ENCODE measurements at regions not wholly inside any gene's neighbourhood (a gene's known extent, or its start where the extent isn't known, plus 50 kb on each side); places are given as distances from the start of the nearest gene placed in this dataset.

DNA sequence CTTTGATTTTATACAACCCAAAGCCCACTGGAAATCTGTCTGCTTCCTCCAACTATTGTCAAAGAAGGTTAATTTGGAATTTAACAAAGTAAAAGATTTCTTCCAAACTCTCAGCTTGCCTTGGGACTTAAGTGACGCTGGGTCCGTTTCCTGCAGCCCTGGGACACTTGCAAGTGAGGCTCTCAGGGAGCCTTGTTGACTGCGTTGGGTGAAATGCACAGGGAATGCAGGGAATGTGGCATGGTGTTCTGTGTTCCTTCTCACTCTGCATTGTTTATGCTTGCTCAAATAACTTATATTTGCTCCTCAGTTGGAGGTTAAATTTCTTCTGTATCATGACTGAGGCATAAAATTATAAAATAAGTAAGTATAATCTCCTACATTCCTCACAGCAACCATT, 60.9 kb upstream of the TJP1 start:
- TF ChIP-seq EZH2 (IDR thresholded peaks at IDR 0.05; ENCODE audit: insufficient read depth, low read length) = no peak
- TF ChIP-seq, protein P1, sequence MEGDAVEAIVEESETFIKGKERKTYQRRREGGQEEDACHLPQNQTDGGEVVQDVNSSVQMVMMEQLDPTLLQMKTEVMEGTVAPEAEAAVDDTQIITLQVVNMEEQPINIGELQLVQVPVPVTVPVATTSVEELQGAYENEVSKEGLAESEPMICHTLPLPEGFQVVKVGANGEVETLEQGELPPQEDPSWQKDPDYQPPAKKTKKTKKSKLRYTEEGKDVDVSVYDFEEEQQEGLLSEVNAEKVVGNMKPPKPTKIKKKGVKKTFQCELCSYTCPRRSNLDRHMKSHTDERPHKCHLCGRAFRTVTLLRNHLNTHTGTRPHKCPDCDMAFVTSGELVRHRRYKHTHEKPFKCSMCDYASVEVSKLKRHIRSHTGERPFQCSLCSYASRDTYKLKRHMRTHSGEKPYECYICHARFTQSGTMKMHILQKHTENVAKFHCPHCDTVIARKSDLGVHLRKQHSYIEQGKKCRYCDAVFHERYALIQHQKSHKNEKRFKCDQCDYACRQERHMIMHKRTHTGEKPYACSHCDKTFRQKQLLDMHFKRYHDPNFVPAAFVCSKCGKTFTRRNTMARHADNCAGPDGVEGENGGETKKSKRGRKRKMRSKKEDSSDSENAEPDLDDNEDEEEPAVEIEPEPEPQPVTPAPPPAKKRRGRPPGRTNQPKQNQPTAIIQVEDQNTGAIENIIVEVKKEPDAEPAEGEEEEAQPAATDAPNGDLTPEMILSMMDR (IDR thresholded peaks at IDR 0.05; ENCODE audit: insufficient read depth, low read depth, low read length) = no peak

All from astrocyte (in vitro differentiated cells and primary cell).